Fibroblast of mammary gland (primary cell): ENCODE measurements at regions not wholly inside any gene's neighbourhood (a gene's known extent, or its start where the extent isn't known, plus 50 kb on each side); places are given as distances from the start of the nearest gene placed in this dataset.

Experiments used
- DNase-seq: peaks from one replicate; pipeline ENCODE4 v3.0.0-alpha.2; 2010; ENCODE audit warnings: low read depth
- H3K4me3 ChIP-seq: 2 replicates; pipeline ENCODE4 v1.5.1; 2011; ENCODE audit warnings: low read depth, mild to moderate bottlenecking, low read length, moderate library complexity; ENCODE audit not compliant: control insufficient read depth
- TF ChIP-seq, protein P1 (sequence below): conservative IDR thresholded peaks from 2 replicates; pipeline ENCODE4 v1.5.1; 2011; ENCODE audit warnings: low read depth, low read length, inconsistent platforms; ENCODE audit not compliant: control insufficient read depth, insufficient read depth

GRCh38 chr4:89365375-89365774 lies 57.8 kb upstream of the GPRIN3 start:
- TF ChIP-seq, protein P1, sequence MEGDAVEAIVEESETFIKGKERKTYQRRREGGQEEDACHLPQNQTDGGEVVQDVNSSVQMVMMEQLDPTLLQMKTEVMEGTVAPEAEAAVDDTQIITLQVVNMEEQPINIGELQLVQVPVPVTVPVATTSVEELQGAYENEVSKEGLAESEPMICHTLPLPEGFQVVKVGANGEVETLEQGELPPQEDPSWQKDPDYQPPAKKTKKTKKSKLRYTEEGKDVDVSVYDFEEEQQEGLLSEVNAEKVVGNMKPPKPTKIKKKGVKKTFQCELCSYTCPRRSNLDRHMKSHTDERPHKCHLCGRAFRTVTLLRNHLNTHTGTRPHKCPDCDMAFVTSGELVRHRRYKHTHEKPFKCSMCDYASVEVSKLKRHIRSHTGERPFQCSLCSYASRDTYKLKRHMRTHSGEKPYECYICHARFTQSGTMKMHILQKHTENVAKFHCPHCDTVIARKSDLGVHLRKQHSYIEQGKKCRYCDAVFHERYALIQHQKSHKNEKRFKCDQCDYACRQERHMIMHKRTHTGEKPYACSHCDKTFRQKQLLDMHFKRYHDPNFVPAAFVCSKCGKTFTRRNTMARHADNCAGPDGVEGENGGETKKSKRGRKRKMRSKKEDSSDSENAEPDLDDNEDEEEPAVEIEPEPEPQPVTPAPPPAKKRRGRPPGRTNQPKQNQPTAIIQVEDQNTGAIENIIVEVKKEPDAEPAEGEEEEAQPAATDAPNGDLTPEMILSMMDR: no peak
- DNase-seq: no peak
- H3K4me3 ChIP-seq: no peak overlapping the region

- no peak overlapping the region for H3K4me3 ChIP-seq
- TF ChIP-seq, protein P1: no peak
- DNase-seq: no peak
Measured at GRCh38 chr4:89364541-89364940, 56.9 kb upstream of the GPRIN3 start.

DNA sequence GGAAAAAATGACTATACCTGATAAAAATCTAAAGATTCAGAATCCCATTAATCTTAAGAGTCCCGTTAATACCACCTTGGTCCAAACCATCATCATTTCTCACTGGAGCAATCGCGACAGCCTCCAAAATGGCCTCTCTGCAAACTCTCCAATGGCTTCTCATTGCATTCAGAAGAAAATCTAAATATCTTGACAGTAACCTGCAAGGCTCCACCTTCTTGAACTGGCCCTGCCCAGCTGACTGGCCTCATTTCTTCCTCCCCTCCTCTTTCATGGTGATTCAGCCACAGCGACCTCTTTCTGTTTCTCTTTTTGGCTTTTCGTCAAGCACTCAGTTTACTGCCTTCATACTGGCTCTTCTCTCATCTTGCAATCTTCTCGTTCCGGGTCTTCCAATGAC lies 56.2 kb upstream of the GPRIN3 start:
- DNase-seq: no peak
- H3K4me3 ChIP-seq: no peak overlapping the region
- TF ChIP-seq, protein P1: no peak

- TF ChIP-seq, protein P1: no peak
- no peak overlapping the region for H3K4me3 ChIP-seq
- no peak for DNase-seq
Measured at GRCh38 chr4:89358935-89359638, 51.5 kb upstream of the GPRIN3 start.

- TF ChIP-seq, protein P1: no peak
- no peak for DNase-seq
- no peak overlapping the region for H3K4me3 ChIP-seq
Measured at GRCh38 chr4:89357787-89358186, 50.2 kb upstream of the GPRIN3 start.
